HT1080 (cell line): ENCODE measurements at regions not wholly inside any gene's neighbourhood (a gene's known extent, or its start where the extent isn't known, plus 50 kb on each side); places are given as distances from the start of the nearest gene placed in this dataset.
A peak's percentile ranks its signal among the peaks of the same experiment; 100 is the strongest.
"Not testable (repeated sequence)": the region's sequence is repeated elsewhere in the genome, so short reads cannot be mapped to it uniquely, and the experiment has no call there.

ENCODE experiments used
- DNase-seq: peaks from one replicate; pipeline ENCODE4 v3.0.0-alpha.2; 2015; ENCODE audit warnings: low read depth

DNA sequence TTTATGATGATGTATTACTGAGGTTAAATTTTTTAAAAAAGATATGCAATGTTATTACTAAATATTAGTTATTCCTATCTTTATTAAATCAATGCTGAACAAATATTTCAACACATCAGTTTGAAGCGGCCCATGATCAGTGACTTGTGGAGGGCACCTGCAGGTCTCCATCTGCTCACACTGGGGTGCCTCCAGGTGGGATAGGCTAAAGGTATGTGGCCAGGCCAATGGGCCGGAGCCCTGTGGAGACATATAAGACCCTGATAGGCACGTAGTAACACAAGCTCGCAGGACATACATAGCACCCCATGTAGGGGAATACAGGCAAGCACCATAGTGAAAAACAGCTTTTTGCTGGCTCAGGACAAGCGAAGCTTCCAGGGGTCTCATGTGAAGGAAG is 469.8 kb downstream of the ZNF536 start:
- no peak for DNase-seq

DNA sequence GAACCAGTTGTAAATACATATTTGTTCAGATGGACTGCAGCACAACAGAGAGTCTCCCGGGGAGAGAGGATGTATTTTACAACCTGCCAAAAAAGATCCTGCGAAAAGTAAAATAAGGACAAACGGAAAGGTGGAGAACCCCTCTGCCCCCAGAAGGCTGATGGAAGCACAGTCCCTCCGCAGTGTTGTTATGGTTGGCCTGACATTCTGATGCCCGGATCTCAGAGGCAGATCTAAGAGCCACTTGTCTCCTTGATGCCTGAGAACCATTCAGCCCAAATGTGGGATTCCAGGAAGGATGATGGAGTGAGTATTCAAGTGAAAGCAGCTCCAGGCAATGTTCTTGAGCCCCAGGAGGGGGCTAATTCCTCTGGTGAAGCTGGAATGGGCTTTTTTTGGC is 458.7 kb downstream of the ZNF536 start:
- no peak for DNase-seq

DNA sequence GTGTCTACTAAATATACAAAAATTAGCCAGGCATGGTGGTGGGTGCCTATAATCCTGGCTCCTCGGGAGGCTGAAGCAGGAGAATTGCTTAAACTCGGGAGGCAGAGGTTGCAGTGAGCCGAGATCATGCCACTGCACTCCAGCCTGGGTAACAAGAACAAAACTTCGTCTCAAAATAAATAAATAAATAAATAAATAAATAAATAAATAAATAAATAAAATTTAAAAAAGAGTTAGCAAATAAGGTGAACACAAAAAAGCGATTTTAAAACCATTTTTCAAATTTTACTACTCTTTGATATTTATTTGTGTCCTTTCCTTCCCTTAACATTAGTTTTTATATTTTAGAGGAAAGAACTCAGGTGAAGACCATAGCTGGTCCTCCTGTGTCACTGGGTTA is 453.3 kb downstream of the ZNF536 start:
- DNase-seq: not testable (repeated sequence)

DNA sequence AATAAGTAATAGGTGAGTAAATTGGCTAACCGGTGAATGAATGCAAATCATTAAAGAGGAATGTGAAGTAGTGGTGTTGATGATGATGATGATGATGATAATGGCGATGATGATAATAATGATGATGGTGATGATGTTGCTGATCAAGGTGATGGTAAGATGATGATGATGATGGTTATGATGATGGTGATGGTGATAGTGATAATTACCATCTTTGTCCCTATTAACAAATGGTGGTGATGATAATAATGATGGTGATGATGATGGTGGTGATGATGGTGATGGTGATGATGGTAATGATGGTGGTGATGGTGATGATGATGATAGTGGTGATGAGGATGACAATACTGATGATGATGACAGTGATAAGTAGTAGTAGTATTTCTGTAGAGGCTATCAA is 452.6 kb downstream of the ZNF536 start:
- no peak for DNase-seq

DNA sequence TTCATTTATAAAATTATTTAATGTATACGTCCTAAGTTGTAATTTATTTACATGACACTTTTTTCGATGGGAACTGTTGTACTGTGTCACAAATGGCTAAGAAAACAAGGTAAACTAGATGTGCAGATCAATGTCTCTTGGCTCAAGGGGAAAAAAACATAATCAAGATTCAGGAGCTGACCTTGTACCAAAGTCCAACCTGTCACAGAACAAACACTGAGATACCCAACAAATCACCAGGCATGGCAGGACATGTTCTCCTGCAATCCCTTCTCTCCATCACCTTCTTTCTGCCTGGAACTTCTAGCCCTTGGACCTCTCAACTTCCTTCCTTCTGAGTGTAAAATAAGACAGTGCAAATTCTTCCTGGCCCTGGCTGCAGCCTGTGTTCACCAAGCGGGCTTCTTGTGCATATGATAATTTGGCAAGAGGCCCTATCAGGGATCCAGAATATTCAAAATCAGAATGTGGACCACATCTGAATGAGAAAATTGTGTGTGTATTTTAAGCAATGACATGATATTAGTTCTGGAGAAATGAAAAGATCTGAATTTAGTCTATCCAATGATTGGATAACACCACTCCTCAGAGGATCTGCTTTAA is 445.9 kb downstream of the ZNF536 start:
- DNase-seq: no peak

DNA sequence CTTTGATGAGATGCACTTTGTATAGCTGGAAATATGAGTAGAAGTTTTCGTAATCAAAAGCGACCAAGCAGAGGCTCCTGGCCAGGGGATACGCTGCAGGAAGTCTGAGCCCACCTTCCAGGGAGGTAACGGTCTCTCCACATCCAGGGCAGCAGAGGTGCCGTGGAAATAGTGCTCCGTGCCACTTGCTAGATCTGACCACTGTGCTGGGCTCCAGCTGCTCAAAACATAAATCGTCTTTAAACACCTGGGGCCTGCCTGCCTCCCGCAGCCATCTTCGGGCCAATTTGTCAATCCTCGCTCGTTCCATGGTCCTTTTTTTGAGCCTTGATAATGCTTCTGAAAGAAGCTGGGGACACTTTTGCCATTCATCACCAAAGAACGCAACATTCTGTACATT is 445.0 kb downstream of the ZNF536 start:
- no peak for DNase-seq

DNA sequence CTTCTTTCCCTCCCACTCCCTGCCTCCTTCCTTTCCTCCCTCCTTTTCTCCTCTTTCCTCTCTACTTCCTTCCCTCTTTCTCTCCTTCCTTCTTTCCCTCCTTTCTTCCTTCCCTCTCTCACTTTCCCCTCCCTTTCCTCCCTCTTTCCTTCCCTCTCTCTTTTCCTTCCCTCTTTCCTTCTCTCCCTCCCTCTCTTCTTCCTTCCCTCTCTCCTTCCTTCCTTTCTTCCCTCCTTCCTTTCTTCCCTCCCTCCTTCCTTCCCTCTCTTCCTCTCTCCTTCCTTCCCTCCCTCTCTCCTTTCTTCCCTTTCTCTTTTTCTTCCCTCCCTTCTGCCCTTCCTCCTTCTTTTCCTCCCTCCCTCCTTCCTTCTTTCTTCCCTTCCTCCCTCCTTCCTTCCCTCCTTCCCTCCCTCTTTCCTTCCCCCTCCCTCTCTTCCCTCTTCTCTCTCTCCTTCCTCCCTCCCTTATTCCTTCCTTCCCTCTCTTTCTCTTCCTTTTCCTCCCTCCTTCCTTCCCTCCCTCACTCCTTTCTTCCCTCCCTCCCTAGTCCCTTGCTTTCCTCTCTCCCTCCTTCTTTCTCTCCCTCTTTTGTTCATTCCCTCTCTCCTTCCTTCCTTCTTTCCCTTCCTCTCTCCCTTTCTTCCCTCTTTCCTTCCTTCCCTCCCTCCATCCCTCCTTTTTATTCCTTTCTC is 443.9 kb downstream of the ZNF536 start:
- no peak for DNase-seq

DNA sequence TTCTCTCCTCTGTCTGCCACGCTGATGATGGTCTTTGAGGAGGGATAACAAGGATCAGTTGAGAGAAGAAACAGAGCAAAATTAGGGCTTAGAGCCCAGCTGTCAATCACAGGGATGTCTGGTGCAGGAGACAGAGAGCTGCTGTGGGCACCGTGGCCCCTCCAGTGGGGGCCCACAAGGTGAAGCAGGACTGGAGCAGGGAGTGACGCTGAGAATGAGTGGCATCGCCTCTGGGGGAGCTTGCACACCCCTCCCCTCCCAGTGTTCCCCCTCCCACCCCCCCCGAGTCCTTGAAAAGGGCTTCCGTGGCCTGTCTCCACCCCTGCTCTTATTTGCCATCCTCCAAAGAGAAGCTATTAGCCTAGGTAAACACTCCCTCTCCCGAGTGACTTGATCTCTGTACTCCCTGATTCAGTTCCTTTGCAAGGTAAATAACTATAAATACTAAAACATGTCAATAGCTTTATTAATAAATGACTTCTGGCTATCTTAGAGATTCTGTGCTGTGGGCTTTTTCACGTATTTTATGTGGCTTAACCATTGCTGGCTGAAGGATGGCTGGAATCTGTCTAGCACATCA is 440.0 kb downstream of the ZNF536 start:
- no peak for DNase-seq

DNA sequence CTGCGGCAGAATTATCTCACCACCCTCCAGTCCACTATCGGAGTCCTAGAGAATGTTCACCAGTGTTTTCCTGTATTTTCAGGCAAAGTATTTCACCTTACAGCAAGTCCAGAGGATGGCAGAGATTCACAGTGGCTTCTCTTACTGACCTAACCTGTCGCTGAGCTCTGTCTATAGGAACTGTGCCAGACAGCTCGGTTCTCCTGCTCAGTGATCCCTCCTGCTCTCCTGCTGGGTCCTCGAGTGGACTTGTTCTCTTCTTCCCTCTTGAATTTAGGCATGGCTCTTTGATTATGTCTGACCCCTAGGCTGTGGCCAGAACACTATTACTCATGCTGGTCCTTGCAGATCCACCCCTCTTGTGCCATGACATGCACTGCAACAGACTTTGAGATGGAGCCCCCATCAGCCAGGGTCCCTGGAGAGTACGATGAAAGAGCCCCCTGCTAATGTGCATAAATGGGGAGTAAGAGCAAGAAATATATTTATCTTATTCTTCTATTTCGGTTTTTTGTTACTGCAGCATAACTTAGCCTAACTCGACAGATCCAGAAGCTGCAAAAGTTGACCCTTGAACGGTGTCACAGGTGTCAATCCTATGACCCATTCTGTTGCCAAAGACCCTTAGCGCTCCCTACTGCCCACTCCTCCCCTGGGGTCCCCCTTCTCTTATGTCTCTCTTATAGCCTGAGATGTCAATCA is 439.4 kb downstream of the ZNF536 start:
- no peak for DNase-seq

DNA sequence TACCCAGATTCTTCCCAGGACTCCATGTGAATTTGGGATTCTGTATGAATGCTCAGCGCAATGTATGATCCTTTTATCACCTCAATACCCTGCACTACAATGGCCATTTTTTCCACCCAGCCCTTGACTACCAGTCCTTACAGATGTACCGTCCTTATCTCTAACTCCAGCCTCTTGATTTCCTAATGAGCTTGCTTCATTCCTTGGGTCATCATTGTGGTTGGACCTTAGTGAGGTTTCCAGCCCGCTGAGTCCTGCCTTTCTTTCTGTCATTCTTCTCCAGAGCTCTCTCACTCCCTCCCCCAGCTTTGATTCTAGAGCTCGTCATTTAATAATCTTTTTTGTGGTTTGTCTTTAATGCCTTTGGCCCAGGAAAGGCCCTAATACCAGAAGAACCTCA is 438.5 kb downstream of the ZNF536 start:
- DNase-seq: no peak

DNA sequence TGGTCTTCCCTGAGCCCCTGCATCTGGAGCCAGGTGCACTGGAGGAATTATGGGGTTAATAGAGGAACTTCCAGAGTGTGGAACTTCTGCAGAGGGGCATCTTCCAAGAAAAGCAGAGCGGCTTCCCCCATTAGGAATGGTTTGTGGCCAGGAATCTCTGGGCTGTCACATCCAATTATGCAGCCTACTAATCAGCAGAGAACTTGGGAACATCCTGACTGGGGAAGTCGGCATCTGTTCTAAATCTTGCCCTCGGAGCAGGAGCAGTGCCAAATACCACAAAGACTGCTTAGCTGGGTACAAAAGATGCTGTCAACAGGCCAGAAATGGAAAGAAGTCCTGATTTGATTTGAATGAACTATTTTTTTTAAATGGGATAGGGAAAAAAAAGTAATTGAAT is 435.1 kb downstream of the ZNF536 start:
- DNase-seq: no peak

DNA sequence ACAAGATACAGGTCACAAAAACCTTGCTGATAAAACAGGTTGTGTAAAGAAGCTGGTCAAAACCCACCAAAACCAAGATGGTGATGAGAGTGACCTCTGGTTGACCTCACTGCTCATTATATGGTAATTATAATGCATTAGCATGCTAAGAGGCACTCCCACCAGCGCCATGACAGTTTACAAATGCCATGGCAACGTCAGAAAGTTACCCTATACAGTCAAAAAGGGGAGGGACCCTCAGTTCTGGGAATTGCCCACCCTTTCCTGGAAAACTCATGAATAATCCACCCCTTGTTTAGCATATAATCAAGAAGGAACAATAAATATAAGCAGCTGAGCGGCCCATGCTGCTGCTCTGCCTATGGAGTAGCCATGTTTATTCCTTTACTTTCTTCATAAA is 434.1 kb downstream of the ZNF536 start:
- DNase-seq: no peak

DNA sequence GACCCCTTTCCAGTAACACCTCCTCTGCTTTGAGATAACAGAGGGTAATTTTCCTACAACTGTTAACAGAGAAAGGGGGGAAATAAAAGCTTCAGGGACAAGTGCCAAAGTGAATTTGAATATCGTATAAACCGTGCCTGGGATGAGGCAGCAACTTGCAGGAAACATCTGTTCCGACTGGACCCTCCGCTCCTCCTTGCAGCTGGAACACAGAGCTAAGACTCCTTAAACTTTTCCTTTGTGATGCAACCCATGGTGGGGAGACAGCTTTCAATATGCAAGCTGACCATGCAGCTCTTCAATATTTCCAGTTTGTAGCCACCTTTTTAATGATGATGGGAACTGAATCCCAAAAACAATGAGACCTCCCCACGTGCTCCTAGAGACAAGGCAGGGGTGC is 432.6 kb downstream of the ZNF536 start:
- DNase-seq: no peak

DNA sequence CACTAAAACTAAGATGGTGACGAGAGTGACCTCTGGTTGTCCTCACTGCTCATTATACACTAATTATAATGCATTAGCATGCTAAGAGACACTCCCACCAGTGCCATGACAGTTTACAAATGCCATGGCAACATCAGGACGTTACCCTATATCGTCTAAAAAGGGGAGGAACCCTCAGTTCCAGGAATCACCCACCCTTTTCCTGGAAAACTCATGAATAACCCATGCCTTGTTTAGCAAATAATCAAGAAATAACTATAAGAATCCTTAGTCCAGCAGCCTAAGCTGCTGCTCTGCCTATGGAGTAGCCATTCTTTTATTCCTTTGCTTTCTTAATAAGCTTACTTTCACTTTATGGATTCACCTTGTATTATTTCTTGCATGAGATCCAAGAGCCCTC is 432.1 kb downstream of the ZNF536 start:
- DNase-seq: not testable (repeated sequence)

DNA sequence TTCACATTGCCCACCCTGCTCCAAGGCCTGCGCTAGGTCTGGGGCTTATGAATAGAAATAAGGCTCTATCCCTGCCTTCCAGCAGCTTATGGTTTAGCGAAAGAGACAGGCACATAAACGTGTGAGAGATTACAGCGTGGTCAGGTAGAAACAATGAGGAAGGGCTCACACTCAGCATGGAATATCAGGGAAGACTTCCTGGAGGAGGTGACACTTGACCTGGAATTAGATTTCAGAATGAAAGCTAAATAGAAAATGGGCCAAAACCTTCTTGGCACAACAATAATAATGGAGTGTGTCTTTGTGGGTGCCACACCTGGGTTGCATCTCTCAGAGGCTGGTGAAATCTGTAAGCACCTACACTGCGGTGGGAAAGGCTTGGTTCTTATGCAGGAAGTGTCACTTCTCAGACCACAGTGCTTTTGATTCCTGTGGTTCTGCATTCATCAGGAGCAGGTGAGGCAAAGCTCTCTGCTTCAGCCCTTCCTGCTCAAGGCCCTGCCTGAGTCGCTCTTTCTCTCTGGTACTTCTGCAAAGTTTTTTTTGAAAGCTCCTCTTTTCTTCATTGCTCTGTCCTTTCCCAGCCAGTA is 430.3 kb downstream of the ZNF536 start:
- no peak for DNase-seq

DNA sequence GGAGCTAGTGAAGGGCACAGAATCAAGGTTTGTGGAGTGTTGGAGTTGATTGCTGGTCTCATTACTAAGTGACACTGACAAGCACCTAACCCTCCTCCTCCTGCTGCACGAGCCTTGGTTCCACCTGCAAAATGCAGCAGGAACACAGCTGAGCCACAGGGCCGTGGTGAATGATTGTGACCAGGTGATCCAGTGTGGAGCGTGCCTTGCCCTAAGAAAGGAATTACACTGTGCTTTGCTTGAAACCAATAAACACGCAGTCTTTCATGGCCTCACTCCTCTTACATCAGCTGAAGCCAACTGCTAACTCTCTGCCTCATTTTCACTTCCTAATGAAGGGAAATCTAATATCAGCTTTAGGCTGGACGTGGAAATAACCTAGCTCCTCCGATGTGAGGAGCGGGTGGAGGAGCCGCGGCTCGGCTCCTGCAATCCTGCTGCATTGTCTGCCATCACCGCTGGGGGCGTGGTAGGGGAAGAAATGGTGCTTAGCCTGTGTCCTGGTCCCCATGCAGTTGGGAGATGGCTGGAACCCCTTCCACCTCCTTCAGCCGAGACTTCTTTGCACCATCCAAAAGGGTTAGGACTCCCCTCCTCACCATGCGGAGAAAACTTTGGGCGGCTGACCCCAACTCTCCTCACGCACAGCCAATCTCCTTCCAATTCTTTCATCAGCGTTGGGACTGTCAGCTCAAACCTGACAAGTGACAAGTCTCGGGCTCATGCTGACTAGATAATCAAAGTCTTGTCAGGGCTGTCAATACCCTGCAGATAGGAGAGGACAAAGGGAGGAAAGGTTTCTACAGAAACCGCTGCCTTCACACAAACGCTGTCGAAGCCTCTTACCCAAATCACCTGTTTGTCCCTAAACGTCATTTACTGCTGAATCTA is 427.9 kb downstream of the ZNF536 start:
- peak; percentile 10 for DNase-seq

DNA sequence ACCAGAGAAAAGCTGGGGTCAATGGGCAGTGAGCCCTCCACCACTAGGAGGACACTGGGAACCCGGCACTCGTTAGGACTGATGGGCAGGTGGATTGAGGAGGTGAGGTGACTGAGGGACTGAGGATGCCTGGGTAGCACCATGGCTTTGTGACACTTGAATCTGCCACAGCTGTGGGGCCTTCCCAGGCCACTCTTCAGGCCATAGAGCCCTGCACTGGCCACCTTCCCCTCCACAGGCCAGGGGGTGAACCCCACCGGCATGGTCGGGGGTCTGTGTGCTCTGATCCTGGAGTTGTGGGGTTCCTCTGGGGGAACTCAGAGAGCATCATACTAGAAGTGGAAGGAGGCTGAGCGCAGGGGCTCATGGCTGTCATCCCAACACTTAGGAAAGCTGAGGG is 423.5 kb downstream of the ZNF536 start:
- no peak for DNase-seq

DNA sequence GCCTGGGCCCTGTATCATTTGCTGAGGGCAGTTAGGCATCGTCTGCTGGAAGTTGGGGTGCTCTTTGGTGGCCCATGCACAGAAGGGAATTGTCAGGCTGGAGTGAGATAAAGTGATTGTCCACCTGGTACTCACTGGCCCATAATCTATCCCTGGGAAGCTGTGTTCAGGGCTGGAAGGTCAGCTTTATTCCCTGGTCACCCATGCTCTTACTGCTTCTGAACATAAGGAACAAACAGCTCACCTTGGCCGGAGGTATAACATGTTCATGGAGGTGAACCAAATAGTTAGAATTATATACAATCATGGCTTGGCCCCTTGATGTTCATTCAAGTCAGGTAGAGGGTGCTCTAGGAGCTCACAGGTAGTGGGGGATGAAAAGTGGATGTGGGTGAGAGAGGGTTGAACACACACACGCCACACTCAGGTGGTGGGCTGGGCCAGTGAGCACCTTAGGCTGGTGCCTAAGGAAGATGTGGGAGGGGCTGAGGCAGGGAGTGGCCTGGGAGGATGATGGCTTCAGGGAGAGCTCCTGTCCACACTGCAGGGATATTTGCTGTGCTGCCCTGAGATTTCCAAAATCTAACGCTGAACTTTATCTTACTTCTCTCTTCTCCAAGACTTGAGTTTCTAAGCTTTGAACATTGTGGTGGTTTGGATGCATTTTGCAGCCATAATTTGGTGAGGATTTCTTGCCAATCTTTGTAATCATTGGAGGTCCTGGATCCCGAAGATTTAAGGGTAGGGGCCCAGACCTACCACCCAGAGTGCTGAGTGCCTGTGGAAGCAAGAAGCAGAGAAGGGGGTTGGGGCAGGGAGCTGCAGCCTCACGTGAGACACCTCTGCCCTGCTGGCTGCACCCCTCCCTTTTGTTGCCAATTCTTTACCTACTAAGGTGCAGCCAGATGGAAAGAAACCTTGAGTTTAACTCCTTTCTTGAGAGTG is 420.6 kb downstream of the ZNF536 start:
- DNase-seq: no peak

DNA sequence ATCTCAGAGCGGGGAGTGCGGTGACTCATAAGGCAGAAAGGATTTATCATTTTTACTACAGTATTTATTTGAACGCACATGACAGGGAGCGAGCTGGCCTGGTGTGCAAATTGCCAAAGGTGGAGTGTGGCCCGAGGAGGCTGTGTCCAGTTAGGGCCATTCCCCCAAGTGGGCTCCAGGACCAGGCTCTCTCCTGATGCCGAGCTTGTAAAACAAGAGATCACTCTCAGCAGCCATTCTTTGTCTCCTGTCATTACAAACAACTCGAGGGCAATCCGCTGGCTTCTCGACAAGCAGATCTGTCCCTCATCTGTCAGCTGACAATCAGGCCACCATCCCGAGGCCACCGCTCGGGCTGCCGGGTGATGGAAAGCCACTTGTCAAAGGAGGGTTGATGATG is 418.9 kb downstream of the ZNF536 start:
- no peak for DNase-seq
